Transverse colon (tissue), 4 donors: ENCODE measurements at regions not wholly inside any gene's neighbourhood (a gene's known extent, or its start where the extent isn't known, plus 50 kb on each side); places are given as distances from the start of the nearest gene placed in this dataset.

Experiments
- DNase-seq: peaks from one replicate; pipeline ENCODE4 v3.0.0-alpha.2; 2019
- H3K27ac ChIP-seq, 4 donors: fragments of 200-600 bp; sonication (generic); 2 replicates each; pipeline ENCODE4 v1.5.1; 2016 to 2018; ENCODE audit warnings: inconsistent platforms in 4 of 4
- H3K27me3 ChIP-seq: fragments of 200-600 bp; sonication (generic); 2 replicates; pipeline ENCODE4 v1.5.1; 2017; ENCODE audit warnings: inconsistent platforms
- H3K36me3 ChIP-seq, 4 donors: fragments of 200-600 bp; sonication (generic); 2 replicates each; pipeline ENCODE4 v1.5.1; 2017 to 2019; ENCODE audit warnings: inconsistent platforms in 4 of 4
- H3K4me1 ChIP-seq, 4 donors: fragments of 200-600 bp; sonication (generic); 2 replicates each; pipeline ENCODE4 v1.5.1; 2017 to 2020; ENCODE audit warnings: inconsistent platforms in 4 of 4
- H3K4me3 ChIP-seq, 4 donors: fragments of 200-600 bp; sonication (generic); 1 replicate in 1 of 4; 2 replicates in 3 of 4; pipeline versions ENCODE4 v1.5.1 to v1.6.1; 2017 to 2019; ENCODE audit warnings: inconsistent platforms in 4 of 4
- H3K9me3 ChIP-seq, 2 donors: fragments of 200-600 bp; sonication (generic); 2 replicates each; pipeline ENCODE4 v1.5.1; 2017 to 2019; ENCODE audit warnings: inconsistent platforms in 2 of 2
- CTCF ChIP-seq, 5 experiments: fragments of 200-600 bp in 3 of 5; fragments of 450-650 bp in 2 of 5; sonication (generic) in 3 of 5; IDR thresholded peaks; 1 replicate in 2 of 5; 2 replicates in 3 of 5; pipeline ENCODE4 v1.5.1; 2016 to 2017; ENCODE audit warnings: antibody characterized with exemption in 5 of 5, inconsistent platforms in 3 of 5, mild to moderate bottlenecking in 2 of 5, moderate library complexity in 1 of 5
- EP300 ChIP-seq: sonication (generic); formaldehyde crosslinking; IDR thresholded peaks from one replicate; pipeline ENCODE4 v1.6.1; 2017; ENCODE audit warnings: antibody characterized with exemption, low read depth
- POLR2A ChIP-seq: fragments of 450-650 bp; IDR thresholded peaks from one replicate; pipeline ENCODE4 v1.6.1; 2016; ENCODE audit warnings: antibody characterized with exemption, mild to moderate bottlenecking, moderate library complexity
- POLR2AphosphoS5 ChIP-seq, 3 donors: sonication (generic); formaldehyde crosslinking; IDR thresholded peaks; one replicate each; pipeline ENCODE4 v1.6.1; 2016; ENCODE audit warnings: antibody characterized with exemption in 3 of 3
- WGBS, 2 donors: methylation state at CpG; one replicate each; pipeline ENCODE4 v1.1.5; 2018; ENCODE audit warnings: low coverage in 1 of 2; 5-methylcytosine and 5-hydroxymethylcytosine counted together
- in situ Hi-C, 4 donors: fragments of 200-750 bp; cut with MboI; loops; one replicate each; pipeline versions ENCODE4 v1.15.0 to v1.15.1; 2017; ENCODE audit warnings: low sequenced_read_pairs in 3 of 4, low pct_ligation_motif_present in 1 of 4, low pct_unique_long_range_greater_than_20kb in 1 of 4
- intact Hi-C: fragments of 100-400 bp; cut with DNase I; formaldehyde crosslinking; loops from one replicate; pipeline ENCODE4 v1.15.1; 2023; ENCODE audit warnings: low total_unique reads

DNA sequence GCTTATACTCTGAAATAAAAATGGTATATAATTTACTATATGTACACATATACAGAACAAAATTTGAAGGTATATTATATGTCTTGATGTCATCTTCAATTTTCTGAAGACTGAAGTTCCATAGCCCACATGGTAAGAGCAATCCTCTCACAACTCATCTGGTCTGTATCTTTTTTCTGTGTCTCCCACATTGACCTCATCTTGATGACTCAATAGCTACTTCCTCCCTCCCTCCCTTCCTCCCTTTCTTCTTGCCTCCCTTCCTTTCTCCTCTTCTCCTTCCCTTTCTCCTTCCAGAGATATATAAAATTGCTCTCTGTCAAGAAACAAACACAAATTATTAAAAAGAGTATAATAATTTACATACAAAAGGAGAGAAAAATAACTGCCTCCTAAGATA lies 268.5 kb downstream of the SQOR start:
- no peaks in the 10 kb centered on the region for H3K36me3 ChIP-seq
- intact Hi-C loops = no loop called here
- TF ChIP-seq POLR2A = no peak
- TF ChIP-seq EP300 = no peak
- no peak for TF ChIP-seq CTCF (IDR thresholded peaks at IDR 0.05)
- TF ChIP-seq POLR2AphosphoS5 (IDR thresholded peaks at IDR 0.05) = no peak
- no peaks in the 10 kb centered on the region for H3K4me1 ChIP-seq
- DNase-seq = no peak
- peaks cover 0 to 2% of the 10 kb centered on the region in 2 donors for H3K9me3 ChIP-seq
- in situ Hi-C loops = no loop called here
- no peak overlapping the region for H3K27ac ChIP-seq
- H3K4me3 ChIP-seq = no peak overlapping the region
- no peaks in the 10 kb centered on the region for H3K27me3 ChIP-seq

- no peak for DNase-seq
- Histone ChIP-seq H3K4me1 (no peaks in the 10 kb centered on the region), H3K36me3 (no peaks in the 10 kb centered on the region), H3K4me3 (no peak overlapping the region), H3K27ac (no peak overlapping the region), H3K27me3 (no peaks in the 10 kb centered on the region), H3K9me3 (peaks cover 0 to 6% of the 10 kb centered on the region in 2 donors)
- TF ChIP-seq POLR2AphosphoS5 (IDR thresholded peaks at IDR 0.05) (no peak), EP300 (no peak), CTCF (IDR thresholded peaks at IDR 0.05) (no peak), POLR2A (no peak)
- intact Hi-C loops = no loop called here
- in situ Hi-C loops = no loop called here
- WGBS, 2 donors = 91 to 100% methylated on average over 1 to 3 of the region's 3 CpGs
Observed at GRCh38 chr15:45904019-45904418, 269.2 kb downstream of the SQOR start.

DNA sequence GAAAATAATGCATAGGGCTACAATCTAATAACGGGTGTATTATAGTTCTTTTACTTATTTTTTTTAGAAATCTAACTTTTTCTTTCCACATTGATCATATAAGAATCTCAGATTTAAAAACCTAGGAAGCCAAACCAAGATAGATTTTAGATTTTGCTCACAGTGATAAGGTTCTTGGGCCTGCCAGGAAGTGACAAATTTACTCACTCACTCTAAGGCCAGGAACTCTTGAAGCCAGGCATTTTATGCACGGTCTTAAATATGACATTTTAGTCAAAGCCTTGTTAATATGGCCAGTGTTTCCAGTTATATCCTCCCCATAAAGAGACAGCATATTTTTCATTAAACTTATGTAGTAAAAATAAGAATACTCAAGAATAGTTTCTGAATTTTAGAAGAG lies 271.4 kb downstream of the SQOR start:
- Histone ChIP-seq H3K4me3 (no peak overlapping the region), H3K9me3 (peaks cover 0 to 11% of the 10 kb centered on the region in 2 donors), H3K36me3 (no peaks in the 10 kb centered on the region), H3K27me3 (no peaks in the 10 kb centered on the region), H3K27ac (no peak overlapping the region), H3K4me1 (no peaks in the 10 kb centered on the region)
- intact Hi-C loops = no loop called here
- DNase-seq = no peak
- WGBS, 2 donors = 66 to 71% methylated on average over 2 of the region's 2 CpGs
- no peak for TF ChIP-seq CTCF (IDR thresholded peaks at IDR 0.05)
- TF ChIP-seq POLR2A = no peak
- no peak for TF ChIP-seq POLR2AphosphoS5 (IDR thresholded peaks at IDR 0.05)
- no peak for TF ChIP-seq EP300
- in situ Hi-C loops = no loop called here

DNA sequence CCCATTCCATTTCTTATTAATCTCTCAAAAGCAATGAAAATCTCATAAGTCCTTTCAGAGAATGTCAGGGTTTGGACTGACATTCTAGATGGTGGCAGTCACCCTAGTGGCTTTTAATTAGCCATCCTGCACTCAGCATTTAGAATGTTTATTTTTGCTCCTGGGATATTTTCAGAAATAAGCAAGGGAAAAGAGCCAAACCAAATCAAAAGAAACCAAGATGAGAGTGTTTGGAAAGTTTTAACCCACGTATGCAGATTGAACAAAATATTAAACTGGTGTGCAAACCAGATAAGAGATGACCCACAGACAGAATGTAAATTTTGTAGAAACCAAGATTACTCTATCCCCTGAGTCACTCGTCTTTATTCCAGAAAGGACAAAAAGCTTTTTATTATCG lies 275.8 kb downstream of the SQOR start:
- DNase-seq = no peak
- Histone ChIP-seq H3K4me1 (no peaks in the 10 kb centered on the region), H3K27ac (no peak overlapping the region), H3K9me3 (peaks cover 0 to 11% of the 10 kb centered on the region in 2 donors), H3K36me3 (no peaks in the 10 kb centered on the region), H3K27me3 (no peaks in the 10 kb centered on the region), H3K4me3 (no peak overlapping the region)
- TF ChIP-seq EP300 (no peak), POLR2A (no peak), POLR2AphosphoS5 (IDR thresholded peaks at IDR 0.05) (no peak), CTCF (IDR thresholded peaks at IDR 0.05) (no peak)
- WGBS, 2 donors = 61 to 62% methylated on average over 2 to 3 of the region's 3 CpGs
- in situ Hi-C loops (no loop called here), intact Hi-C loops (no loop called here)
